Fibroblast of the aortic adventitia (primary cell): ENCODE measurements at regions not wholly inside any gene's neighbourhood (a gene's known extent, or its start where the extent isn't known, plus 50 kb on each side); places are given as distances from the start of the nearest gene placed in this dataset.

Experiments
- DNase-seq: peaks from one replicate; pipeline ENCODE4 v3.0.0-alpha.2; 2010; ENCODE audit warnings: low read depth
- H3K4me3 ChIP-seq: 2 replicates; pipeline ENCODE4 v1.5.1; 2011; ENCODE audit warnings: low read depth, mild to moderate bottlenecking, control low read depth, low read length, moderate library complexity
- TF ChIP-seq, protein P1 (sequence below): IDR thresholded peaks from 2 replicates; pipeline ENCODE4 v1.5.1; 2011; ENCODE audit warnings: mild to moderate bottlenecking, low read length, control low read depth, inconsistent platforms; ENCODE audit not compliant: insufficient read depth

DNA sequence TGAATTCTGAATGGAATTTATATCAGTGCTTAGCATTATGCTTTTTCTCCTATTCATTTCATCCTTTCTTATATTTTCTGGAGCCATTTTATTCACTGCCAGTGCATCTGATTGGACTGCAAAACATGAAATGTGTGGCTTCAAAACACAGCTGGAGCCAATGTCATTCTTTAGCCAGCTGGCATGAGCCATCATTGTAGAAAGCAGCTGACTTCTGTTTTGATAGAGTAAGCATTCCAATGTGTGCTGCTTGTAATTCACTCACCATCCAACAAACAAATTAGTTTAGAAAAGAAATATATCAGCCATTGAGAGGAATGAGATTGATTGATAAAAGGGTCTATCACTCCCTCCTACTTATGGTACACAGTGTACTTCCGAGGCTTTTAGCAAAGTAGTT, 2616.0 kb downstream of the ARAP2 start:
- TF ChIP-seq, protein P1, sequence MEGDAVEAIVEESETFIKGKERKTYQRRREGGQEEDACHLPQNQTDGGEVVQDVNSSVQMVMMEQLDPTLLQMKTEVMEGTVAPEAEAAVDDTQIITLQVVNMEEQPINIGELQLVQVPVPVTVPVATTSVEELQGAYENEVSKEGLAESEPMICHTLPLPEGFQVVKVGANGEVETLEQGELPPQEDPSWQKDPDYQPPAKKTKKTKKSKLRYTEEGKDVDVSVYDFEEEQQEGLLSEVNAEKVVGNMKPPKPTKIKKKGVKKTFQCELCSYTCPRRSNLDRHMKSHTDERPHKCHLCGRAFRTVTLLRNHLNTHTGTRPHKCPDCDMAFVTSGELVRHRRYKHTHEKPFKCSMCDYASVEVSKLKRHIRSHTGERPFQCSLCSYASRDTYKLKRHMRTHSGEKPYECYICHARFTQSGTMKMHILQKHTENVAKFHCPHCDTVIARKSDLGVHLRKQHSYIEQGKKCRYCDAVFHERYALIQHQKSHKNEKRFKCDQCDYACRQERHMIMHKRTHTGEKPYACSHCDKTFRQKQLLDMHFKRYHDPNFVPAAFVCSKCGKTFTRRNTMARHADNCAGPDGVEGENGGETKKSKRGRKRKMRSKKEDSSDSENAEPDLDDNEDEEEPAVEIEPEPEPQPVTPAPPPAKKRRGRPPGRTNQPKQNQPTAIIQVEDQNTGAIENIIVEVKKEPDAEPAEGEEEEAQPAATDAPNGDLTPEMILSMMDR: no peak
- no peak for DNase-seq
- H3K4me3 ChIP-seq: no peak overlapping the region

DNA sequence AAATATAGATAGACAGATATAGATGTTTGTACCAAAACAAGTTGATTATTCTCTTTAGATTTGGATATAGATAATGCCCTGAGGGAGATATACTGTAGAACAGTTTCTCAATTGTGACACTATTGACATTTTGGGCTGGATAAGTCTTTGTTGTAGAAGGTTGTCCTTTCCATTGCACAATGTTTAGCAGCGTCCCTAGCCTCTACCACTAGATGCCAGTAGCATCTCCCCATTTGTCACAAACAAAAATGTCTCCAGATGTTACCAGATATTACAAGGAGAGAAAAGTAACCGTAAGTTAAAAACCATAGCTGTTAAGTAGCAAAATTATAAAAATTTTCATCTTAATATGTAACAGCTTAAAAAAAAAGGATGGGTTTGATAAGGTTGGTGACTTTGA, 2595.3 kb downstream of the ARAP2 start:
- H3K4me3 ChIP-seq: no peak overlapping the region
- TF ChIP-seq, protein P1: peak; percentile 74
- peak; percentile 57 for DNase-seq

DNA sequence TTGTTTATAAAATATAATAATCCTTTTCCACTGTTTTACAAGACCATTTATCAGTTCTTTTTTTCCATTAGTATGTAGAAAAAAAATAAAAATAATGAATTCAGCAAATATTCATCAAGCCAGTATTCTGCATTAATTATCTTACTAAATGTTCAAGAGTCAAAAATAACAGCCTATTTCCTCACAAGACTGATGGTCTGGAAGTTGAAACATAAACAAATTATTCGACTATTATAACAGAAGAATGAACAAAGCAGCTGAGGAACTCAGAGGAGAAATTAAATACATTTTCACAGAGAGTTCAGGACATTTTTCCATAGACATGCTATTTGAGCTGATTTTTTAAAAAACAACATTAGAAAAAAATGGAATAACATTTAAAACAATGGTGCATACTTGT, 2594.8 kb downstream of the ARAP2 start:
- TF ChIP-seq, protein P1: no peak
- no peak for DNase-seq

DNA sequence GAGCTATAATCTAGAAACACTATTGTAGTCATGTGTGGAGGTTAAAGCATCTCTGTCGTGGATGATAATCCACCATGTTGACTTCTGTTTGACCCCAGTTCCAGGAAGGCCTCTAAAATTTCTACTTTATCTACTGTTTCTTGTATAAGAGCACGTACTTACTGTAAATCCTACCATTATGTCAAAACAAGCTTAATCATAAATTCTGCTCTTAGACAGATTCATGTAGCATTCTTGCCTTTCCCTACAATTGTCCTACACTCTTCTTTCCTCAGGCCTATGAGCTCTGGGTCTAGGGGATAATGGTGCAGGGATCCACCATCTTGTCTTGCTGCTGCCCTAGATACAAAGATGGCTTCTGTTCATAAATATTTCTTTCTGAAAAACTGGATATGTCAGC, 2594.3 kb downstream of the ARAP2 start:
- no peak overlapping the region for H3K4me3 ChIP-seq
- TF ChIP-seq, protein P1: no peak
- DNase-seq: no peak

More for the DNA sequence above, 2594.8 kb downstream of the ARAP2 start:
- no peak overlapping the region for H3K4me3 ChIP-seq

DNA sequence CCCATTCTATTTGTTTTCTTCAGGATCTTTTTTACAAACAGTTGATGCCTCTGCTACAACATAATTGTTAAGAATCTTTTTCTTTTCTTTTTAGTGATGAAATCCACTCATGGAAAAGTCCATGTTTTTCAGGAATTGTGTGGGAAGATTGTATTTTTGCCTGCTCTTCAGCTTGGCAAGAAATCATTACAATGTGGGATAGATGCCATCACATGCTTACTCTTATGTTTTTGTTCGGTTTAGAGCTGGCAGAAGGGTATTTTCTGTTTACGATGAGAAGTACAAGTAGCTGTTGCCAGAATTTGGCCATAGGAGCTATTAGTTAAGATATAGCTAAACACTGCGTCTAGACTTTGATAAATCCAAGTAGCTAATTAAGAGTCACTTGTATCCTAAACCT, 2585.3 kb downstream of the ARAP2 start:
- peak; percentile 36 for DNase-seq
- TF ChIP-seq, protein P1: no peak

DNA sequence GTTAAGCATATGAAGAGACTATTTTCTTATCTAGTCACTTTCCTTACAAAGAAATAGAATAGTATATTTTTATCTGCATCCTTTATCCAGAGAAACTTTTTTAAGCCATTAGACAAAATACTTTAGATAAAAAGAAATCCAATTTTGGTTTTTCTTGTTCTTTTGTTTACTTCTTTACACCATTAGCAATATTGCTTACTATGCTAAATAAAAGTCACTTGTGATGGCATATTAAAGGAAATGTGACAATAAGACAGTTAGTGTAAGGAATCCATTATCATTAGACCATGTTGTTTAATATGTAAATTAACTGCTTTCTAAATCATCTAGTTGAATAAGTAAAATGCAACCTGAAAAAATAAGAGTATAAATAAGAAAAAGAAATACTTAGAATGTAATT, 2582.7 kb downstream of the ARAP2 start:
- DNase-seq: no peak
- H3K4me3 ChIP-seq: no peak overlapping the region
- TF ChIP-seq, protein P1: no peak

More for the DNA sequence above, 2585.3 kb downstream of the ARAP2 start:
- H3K4me3 ChIP-seq: no peak overlapping the region

DNA sequence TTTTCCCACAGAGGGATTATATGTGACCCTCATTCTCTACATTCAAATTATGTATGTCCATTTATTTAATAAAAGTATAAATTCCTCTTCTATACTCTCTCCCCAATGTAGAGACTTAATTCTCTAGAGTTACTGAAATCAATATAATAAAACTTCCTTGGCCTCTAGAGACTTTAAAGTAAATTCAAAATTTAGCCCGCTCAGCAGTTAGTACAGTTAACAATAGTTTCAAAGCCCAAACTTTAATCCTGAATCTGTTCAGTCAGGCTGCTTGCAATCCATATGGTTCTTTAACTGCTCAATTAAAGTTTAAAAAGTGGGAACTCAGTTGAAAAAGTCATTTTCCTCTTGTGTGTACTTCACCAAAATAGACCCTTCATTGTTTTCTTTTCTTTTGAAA, 2558.4 kb downstream of the ARAP2 start:
- no peak for DNase-seq
- TF ChIP-seq, protein P1: no peak
- H3K4me3 ChIP-seq: no peak overlapping the region
